ENCODE measurements at regions not wholly inside any gene's neighbourhood (a gene's known extent, or its start where the extent isn't known, plus 50 kb on each side); places are given as distances from the start of the nearest gene placed in this dataset.

DNA sequence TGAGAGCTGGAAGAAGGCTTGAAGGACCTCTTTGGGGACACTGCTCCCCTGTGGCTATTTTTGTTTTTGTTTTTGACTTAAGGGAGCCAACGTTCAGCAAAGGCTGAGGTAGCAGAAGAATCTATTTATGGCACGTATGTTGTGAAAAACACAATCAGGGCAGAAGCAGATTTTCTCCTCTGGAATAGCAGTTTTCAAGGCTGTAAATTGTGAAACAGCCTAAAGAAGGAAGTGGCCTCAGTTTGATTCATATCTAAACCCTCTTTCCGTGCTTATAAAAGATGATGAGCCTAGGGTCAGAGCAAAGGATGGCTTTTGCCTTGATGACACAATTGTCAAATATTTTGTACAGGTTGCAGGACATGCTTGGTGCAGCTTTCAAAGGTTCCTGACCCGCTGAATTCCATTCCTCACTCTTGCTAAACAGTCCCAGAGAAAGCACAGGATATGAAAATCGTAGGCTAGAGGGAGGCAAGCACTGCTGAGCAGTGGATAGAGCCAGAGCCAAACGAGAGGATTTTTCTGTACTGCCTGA is 106.2 kb upstream of the DLX2 start:
- TF ChIP-seq ISL1 (CRISPR knock-in tag; IDR thresholded peaks at IDR 0.05), result no peak
- ATAC-seq, result peak; percentile 61

DNA sequence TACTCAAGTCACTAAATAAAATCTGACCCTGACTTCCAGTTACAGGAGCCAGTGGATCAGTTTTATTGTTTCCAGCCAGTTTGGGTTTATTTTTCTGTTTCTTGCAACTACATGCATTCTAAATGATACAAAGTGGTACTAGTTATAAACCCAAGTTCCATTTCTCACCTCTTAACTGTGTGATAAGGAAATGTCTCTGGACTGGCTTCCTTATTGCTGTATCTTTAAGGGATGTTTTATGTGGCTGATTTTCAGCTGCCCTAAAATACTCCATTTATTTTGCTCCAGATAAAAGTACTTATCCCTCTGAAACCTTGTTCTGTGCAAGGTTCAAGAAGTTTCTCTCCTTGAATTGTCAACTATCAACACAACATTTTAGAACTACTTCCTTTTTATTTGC is 107.9 kb upstream of the DLX2 start:
- no peak for ATAC-seq
- TF ChIP-seq BACH2 (CRISPR knock-in tag; IDR thresholded peaks at IDR 0.05; ENCODE audit: borderline replicate concordance) (no peak), POU6F1 (CRISPR knock-in tag; IDR thresholded peaks at IDR 0.05; ENCODE audit: borderline replicate concordance, low read depth) (no peak), ZNF8 (CRISPR knock-in tag; IDR thresholded peaks at IDR 0.05) (no peak), OSR1 (CRISPR knock-in tag; IDR thresholded peaks at IDR 0.05) (no peak), ZFP3 (CRISPR knock-in tag; IDR thresholded peaks at IDR 0.05) (no peak), ISL1 (CRISPR knock-in tag; IDR thresholded peaks at IDR 0.05) (no peak), ZC3H10 (CRISPR knock-in tag; IDR thresholded peaks at IDR 0.05) (no peak), ARNTL (CRISPR knock-in tag; IDR thresholded peaks at IDR 0.05; ENCODE audit: borderline replicate concordance, low read depth) (no peak), PPARA (CRISPR knock-in tag; IDR thresholded peaks at IDR 0.05; ENCODE audit: borderline replicate concordance) (no peak), CSDC2 (CRISPR knock-in tag; IDR thresholded peaks at IDR 0.05) (no peak)
- TF ChIP-seq, protein P1, sequence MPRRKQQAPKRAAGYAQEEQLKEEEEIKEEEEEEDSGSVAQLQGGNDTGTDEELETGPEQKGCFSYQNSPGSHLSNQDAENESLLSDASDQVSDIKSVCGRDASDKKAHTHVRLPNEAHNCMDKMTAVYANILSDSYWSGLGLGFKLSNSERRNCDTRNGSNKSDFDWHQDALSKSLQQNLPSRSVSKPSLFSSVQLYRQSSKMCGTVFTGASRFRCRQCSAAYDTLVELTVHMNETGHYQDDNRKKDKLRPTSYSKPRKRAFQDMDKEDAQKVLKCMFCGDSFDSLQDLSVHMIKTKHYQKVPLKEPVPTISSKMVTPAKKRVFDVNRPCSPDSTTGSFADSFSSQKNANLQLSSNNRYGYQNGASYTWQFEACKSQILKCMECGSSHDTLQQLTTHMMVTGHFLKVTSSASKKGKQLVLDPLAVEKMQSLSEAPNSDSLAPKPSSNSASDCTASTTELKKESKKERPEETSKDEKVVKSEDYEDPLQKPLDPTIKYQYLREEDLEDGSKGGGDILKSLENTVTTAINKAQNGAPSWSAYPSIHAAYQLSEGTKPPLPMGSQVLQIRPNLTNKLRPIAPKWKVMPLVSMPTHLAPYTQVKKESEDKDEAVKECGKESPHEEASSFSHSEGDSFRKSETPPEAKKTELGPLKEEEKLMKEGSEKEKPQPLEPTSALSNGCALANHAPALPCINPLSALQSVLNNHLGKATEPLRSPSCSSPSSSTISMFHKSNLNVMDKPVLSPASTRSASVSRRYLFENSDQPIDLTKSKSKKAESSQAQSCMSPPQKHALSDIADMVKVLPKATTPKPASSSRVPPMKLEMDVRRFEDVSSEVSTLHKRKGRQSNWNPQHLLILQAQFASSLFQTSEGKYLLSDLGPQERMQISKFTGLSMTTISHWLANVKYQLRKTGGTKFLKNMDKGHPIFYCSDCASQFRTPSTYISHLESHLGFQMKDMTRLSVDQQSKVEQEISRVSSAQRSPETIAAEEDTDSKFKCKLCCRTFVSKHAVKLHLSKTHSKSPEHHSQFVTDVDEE (CRISPR knock-in tag; IDR thresholded peaks at IDR 0.05), result no peak

DNA sequence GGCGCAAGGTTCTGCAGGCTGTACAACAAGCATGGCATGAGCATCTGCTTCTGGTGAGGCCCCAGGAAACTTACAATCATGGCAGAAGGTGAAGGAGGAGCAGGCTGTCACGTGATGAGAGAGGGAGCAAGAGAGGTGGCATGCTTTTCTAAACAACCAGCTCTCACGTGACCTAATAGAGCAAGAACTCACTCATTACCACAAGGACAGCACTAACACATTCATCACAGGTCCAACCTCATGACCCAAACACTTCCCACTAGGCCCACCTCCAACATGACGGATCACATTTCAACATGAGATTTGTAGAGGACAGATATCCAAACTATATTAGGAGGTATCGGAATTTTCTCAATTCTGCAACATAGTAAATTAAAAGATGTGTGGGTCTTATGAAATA is 108.8 kb upstream of the DLX2 start:
- TF ChIP-seq POU6F1 (CRISPR knock-in tag; IDR thresholded peaks at IDR 0.05; ENCODE audit: borderline replicate concordance, low read depth) (no peak), TOX (CRISPR knock-in tag; IDR thresholded peaks at IDR 0.05; ENCODE audit: borderline replicate concordance) (no peak), ZC3H10 (CRISPR knock-in tag; IDR thresholded peaks at IDR 0.05) (no peak), SNAI2 (CRISPR knock-in tag; IDR thresholded peaks at IDR 0.05) (no peak), ZFP3 (CRISPR knock-in tag; IDR thresholded peaks at IDR 0.05) (no peak), ZFP30 (CRISPR knock-in tag; IDR thresholded peaks at IDR 0.05) (no peak), BACH2 (CRISPR knock-in tag; IDR thresholded peaks at IDR 0.05; ENCODE audit: borderline replicate concordance) (no peak), OSR1 (CRISPR knock-in tag; IDR thresholded peaks at IDR 0.05) (no peak), PATZ1 (CRISPR knock-in tag; IDR thresholded peaks at IDR 0.05; ENCODE audit: borderline replicate concordance) (no peak), CSDC2 (CRISPR knock-in tag; IDR thresholded peaks at IDR 0.05) (no peak), TCF4 (CRISPR knock-in tag; IDR thresholded peaks at IDR 0.05; ENCODE audit: borderline replicate concordance) (no peak), ISL1 (CRISPR knock-in tag; IDR thresholded peaks at IDR 0.05) (no peak), ARNTL (CRISPR knock-in tag; IDR thresholded peaks at IDR 0.05; ENCODE audit: borderline replicate concordance, low read depth) (no peak)
- no peak for ATAC-seq

DNA sequence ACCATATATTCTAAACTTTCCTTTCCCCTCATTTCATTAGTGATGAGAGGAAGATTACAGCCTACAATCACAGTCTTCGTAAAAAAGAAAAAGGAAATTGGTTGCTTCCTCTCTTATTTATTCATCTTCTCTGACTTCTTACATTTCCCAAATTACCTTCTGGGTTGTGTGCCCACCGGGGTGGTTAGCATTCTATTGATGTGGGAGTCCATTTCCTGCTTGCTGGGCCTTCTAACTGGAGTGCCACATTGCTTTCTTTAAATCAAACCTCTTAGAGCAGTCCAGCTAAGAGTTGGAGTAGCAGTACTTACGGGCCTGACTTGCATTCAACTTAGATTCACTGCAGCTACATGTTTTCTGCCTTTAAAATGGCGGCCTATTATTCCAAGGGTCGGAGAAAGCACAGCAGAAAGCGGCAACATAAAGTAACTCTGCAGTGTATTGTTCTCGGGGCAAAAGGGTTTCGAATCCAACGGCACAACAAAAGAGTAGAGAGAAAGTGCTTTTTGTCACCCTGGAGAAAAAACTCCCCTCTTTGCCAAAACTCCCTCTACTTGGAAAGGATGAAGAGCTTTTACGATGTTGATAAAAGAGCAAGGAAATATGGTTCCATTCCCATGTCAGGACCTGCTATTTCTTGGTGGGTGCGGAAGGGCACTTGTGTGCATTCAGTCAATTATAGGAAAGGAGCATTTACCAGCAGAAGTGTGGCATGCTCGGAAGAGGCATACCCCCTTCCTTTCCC is 110.6 kb upstream of the DLX2 start:
- ATAC-seq, result no peak
- TF ChIP-seq ESRRG (CRISPR knock-in tag; IDR thresholded peaks at IDR 0.05), result no peak
- TF ChIP-seq TCF4 (CRISPR knock-in tag; IDR thresholded peaks at IDR 0.05; ENCODE audit: borderline replicate concordance), result no peak
- TF ChIP-seq ISL1 (CRISPR knock-in tag; IDR thresholded peaks at IDR 0.05), result no peak

All from SK-N-SH treated with all-trans-retinoic acid at 6 μM for 48 hours (cell line).